HK-2 (cell line): ENCODE measurements at regions not wholly inside any gene's neighbourhood (a gene's known extent, or its start where the extent isn't known, plus 50 kb on each side); places are given as distances from the start of the nearest gene placed in this dataset.

ENCODE experiments used
- DNase-seq: peaks from one replicate; pipeline ENCODE4 v3.0.0-alpha.2; 2018; ENCODE audit not compliant: unreplicated experiment

- DNase-seq: no peak
Measured at GRCh38 chr1:87682565-87682964, 353.9 kb downstream of the LMO4 start.

GRCh38 chr1:87683196-87683956 lies 354.7 kb downstream of the LMO4 start:
- no peak for DNase-seq

GRCh38 chr1:87684194-87684593 lies 355.5 kb downstream of the LMO4 start:
- no peak for DNase-seq

GRCh38 chr1:87684713-87685205 lies 356.1 kb downstream of the LMO4 start:
- no peak for DNase-seq

- DNase-seq: no peak
Measured at GRCh38 chr1:87685311-87686135, 356.8 kb downstream of the LMO4 start.

GRCh38 chr1:87686136-87686495 lies 357.4 kb downstream of the LMO4 start:
- DNase-seq: no peak

- DNase-seq: no peak
Measured at GRCh38 chr1:87686671-87687070, 358.0 kb downstream of the LMO4 start.

GRCh38 chr1:87688136-87688535 lies 359.5 kb downstream of the LMO4 start:
- no peak for DNase-seq

- DNase-seq: no peak
Measured at GRCh38 chr1:87689487-87689886, 360.8 kb downstream of the LMO4 start.

- DNase-seq: no peak
Measured at GRCh38 chr1:87696483-87696882, 367.8 kb downstream of the LMO4 start.

- no peak for DNase-seq
Measured at GRCh38 chr1:87702455-87702854, 373.8 kb downstream of the LMO4 start.

- DNase-seq: no peak
Measured at GRCh38 chr1:87705233-87705632, 376.6 kb downstream of the LMO4 start.

GRCh38 chr1:87706203-87706602 lies 377.5 kb downstream of the LMO4 start:
- DNase-seq: no peak

- DNase-seq: no peak
Measured at GRCh38 chr1:87706779-87707228, 378.1 kb downstream of the LMO4 start.

- no peak for DNase-seq
Measured at GRCh38 chr1:87707411-87707810, 378.7 kb downstream of the LMO4 start.

- DNase-seq: peak; percentile 13
Measured at GRCh38 chr1:87712261-87713010, 383.8 kb downstream of the LMO4 start.

GRCh38 chr1:87714278-87714677 lies 385.6 kb downstream of the LMO4 start:
- no peak for DNase-seq

- DNase-seq: no peak
Measured at GRCh38 chr1:87715052-87715451, 386.4 kb downstream of the LMO4 start.

- DNase-seq: no peak
Measured at GRCh38 chr1:87715471-87715870, 386.8 kb downstream of the LMO4 start.

- no peak for DNase-seq
Measured at GRCh38 chr1:87717157-87717670, 388.5 kb downstream of the LMO4 start.

GRCh38 chr1:87718241-87718950 lies 389.7 kb downstream of the LMO4 start:
- no peak for DNase-seq
